ENCODE measurements at regions not wholly inside any gene's neighbourhood (a gene's known extent, or its start where the extent isn't known, plus 50 kb on each side); places are given as distances from the start of the nearest gene placed in this dataset.
"Not testable (repeated sequence)": the region's sequence is repeated elsewhere in the genome, so short reads cannot be mapped to it uniquely, and the experiment has no call there.

- no peak for DNase-seq (ENCODE audit: low read depth)
- H3K4me3 ChIP-seq (replicated peaks; ENCODE audit: low read depth, low read length) = no peak overlapping the region
- no peak for TF ChIP-seq CTCF (IDR thresholded peaks at IDR 0.05; ENCODE audit: low read length, missing control alignments)
Observed at GRCh38 chr6:114648847-114649246, 306.0 kb upstream of the HS3ST5 start.

GRCh38 chr6:114638341-114638740 is 295.5 kb upstream of the HS3ST5 start:
- DNase-seq (ENCODE audit: low read depth) = no peak
- no peak overlapping the region for H3K4me3 ChIP-seq (replicated peaks; ENCODE audit: low read depth, low read length)
- TF ChIP-seq CTCF (IDR thresholded peaks at IDR 0.05; ENCODE audit: low read length, missing control alignments) = no peak

GRCh38 chr6:114634016-114634415 is 291.2 kb upstream of the HS3ST5 start:
- no peak for TF ChIP-seq CTCF (IDR thresholded peaks at IDR 0.05; ENCODE audit: low read length, missing control alignments)
- no peak for DNase-seq (ENCODE audit: low read depth)
- no peak overlapping the region for H3K4me3 ChIP-seq (replicated peaks; ENCODE audit: low read depth, low read length)

- DNase-seq (ENCODE audit: low read depth); H3K4me3 ChIP-seq (replicated peaks; ENCODE audit: low read depth, low read length): not testable (repeated sequence)
Observed at GRCh38 chr6:114626226-114626625, 283.4 kb upstream of the HS3ST5 start.

GRCh38 chr6:114619621-114620200 is 276.9 kb upstream of the HS3ST5 start:
- no peak for TF ChIP-seq CTCF (IDR thresholded peaks at IDR 0.05; ENCODE audit: low read length, missing control alignments)
- no peak for DNase-seq (ENCODE audit: low read depth)
- H3K4me3 ChIP-seq (replicated peaks; ENCODE audit: low read depth, low read length) = no peak overlapping the region

- H3K4me3 ChIP-seq (replicated peaks; ENCODE audit: low read depth, low read length) = no peak overlapping the region
- TF ChIP-seq CTCF (IDR thresholded peaks at IDR 0.05; ENCODE audit: low read length, missing control alignments) = no peak
- no peak for DNase-seq (ENCODE audit: low read depth)
Observed at GRCh38 chr6:114611696-114612095, 268.9 kb upstream of the HS3ST5 start.

- no peak for DNase-seq (ENCODE audit: low read depth)
- H3K4me3 ChIP-seq (replicated peaks; ENCODE audit: low read depth, low read length) = no peak overlapping the region
- no peak for TF ChIP-seq CTCF (IDR thresholded peaks at IDR 0.05; ENCODE audit: low read length, missing control alignments)
Observed at GRCh38 chr6:114608091-114608490, 265.3 kb upstream of the HS3ST5 start.
